ENCODE measurements at regions not wholly inside any gene's neighbourhood (a gene's known extent, or its start where the extent isn't known, plus 50 kb on each side); places are given as distances from the start of the nearest gene placed in this dataset.

DNA sequence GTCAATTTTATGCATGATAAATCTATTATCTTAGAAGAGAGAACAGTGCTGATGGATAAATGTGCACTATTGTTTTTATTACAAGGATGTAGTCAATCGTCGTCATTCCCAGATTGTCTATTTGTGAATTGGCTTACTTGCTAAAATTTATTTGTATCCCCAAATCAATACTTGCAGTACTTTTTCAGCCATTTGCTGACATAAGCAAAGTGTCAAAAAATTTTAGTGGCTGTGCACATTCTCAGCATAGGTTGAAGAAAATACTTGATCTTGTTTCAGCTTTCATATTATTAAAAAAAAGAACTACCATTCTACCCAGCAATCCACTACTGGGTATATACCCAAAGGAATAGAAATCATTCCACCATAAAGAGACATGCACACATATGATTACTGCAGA is 477.9 kb upstream of the CA10 start:
- ChIA-PET CTCF (interaction anchor here (0.6 kb wide), 1 partner anchor 9 kb away, joined by 3 read pairs; no protein-coding TSS in a partner anchor), POLR2A (no interaction called here)
- Histone ChIP-seq H3K9me3 (ENCODE audit: control insufficient read depth, insufficient read depth, low read depth, low read length) (no peaks in the 10 kb centered on the region), H3K4me1 (ENCODE audit: control insufficient read depth, insufficient read depth, low read length) (no peaks in the 10 kb centered on the region), H3K4me3 (ENCODE audit: low read depth, low read length) (no peak overlapping the region), H3K36me3 (ENCODE audit: control insufficient read depth in 2 of 2, insufficient read depth in 1 of 2, low read length in 2 of 2) (no peaks in the 10 kb centered on the region), H3K27ac (ENCODE audit: extremely low read depth, low read depth, low read length) (no peak overlapping the region)
- no peak for TF ChIP-seq ZNF398 (tag by site-specific recombination; IDR thresholded peaks at IDR 0.05)
- no peak for TF ChIP-seq BCL11A (tag by site-specific recombination; IDR thresholded peaks at IDR 0.05; ENCODE audit: low read depth)
- TF ChIP-seq ZNF37A (tag by site-specific recombination; IDR thresholded peaks at IDR 0.05) = no peak
- no peak for TF ChIP-seq ZNF514 (tag by site-specific recombination; IDR thresholded peaks at IDR 0.05)
- TF ChIP-seq ZNF157 (tag by site-specific recombination; IDR thresholded peaks at IDR 0.05) = no peak
- TF ChIP-seq, protein P1, sequence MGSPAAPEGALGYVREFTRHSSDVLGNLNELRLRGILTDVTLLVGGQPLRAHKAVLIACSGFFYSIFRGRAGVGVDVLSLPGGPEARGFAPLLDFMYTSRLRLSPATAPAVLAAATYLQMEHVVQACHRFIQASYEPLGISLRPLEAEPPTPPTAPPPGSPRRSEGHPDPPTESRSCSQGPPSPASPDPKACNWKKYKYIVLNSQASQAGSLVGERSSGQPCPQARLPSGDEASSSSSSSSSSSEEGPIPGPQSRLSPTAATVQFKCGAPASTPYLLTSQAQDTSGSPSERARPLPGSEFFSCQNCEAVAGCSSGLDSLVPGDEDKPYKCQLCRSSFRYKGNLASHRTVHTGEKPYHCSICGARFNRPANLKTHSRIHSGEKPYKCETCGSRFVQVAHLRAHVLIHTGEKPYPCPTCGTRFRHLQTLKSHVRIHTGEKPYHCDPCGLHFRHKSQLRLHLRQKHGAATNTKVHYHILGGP (tag by site-specific recombination; IDR thresholded peaks at IDR 0.05) = no peak
- TF ChIP-seq ZNF548 (tag by site-specific recombination; IDR thresholded peaks at IDR 0.05) = no peak
- TF ChIP-seq, protein P2, sequence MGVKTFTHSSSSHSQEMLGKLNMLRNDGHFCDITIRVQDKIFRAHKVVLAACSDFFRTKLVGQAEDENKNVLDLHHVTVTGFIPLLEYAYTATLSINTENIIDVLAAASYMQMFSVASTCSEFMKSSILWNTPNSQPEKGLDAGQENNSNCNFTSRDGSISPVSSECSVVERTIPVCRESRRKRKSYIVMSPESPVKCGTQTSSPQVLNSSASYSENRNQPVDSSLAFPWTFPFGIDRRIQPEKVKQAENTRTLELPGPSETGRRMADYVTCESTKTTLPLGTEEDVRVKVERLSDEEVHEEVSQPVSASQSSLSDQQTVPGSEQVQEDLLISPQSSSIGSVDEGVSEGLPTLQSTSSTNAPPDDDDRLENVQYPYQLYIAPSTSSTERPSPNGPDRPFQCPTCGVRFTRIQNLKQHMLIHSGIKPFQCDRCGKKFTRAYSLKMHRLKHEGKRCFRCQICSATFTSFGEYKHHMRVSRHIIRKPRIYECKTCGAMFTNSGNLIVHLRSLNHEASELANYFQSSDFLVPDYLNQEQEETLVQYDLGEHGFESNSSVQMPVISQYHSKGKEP (tag by site-specific recombination; IDR thresholded peaks at IDR 0.05) = no peak
- TF ChIP-seq PATZ1 (tag by site-specific recombination; IDR thresholded peaks at IDR 0.05) = no peak

DNA sequence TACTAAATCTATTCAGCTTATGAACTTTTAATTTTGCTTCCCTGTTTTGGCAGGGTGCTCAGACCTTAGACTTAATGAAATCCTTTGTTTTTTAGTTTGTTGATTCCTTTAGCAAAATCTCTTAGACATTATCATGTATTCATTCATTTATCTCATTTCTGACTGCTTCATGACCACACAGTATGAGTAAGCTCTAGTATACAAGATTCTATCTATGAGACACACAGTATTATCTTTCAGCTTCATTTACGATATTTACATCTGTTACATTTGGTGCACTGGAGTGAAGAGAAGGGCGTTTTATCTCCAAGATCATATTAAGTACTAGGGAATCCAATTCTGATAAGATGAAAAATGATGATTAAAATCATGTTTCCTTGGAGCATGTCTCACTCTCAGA is 448.1 kb upstream of the CA10 start:
- Histone ChIP-seq H3K36me3 (ENCODE audit: control insufficient read depth in 2 of 2, insufficient read depth in 1 of 2, low read length in 2 of 2) (no peaks in the 10 kb centered on the region), H3K9me3 (ENCODE audit: control insufficient read depth, insufficient read depth, low read depth, low read length) (no peaks in the 10 kb centered on the region), H3K4me1 (ENCODE audit: control insufficient read depth, insufficient read depth, low read length) (no peaks in the 10 kb centered on the region), H3K27ac (ENCODE audit: extremely low read depth, low read depth, low read length) (no peak overlapping the region), H3K4me3 (ENCODE audit: low read depth, low read length) (no peak overlapping the region)
- ChIA-PET POLR2A (no interaction called here), CTCF (interaction anchor here (0.8 kb wide), 1 partner anchor 854 kb away, joined by 4 read pairs; no protein-coding TSS in a partner anchor)
- TF ChIP-seq ZNF571 (tag by site-specific recombination; IDR thresholded peaks at IDR 0.05) (no peak), ZNF626 (tag by site-specific recombination; IDR thresholded peaks at IDR 0.05) (no peak), ZBTB20 (tag by site-specific recombination; IDR thresholded peaks at IDR 0.05) (no peak), ZNF670 (tag by site-specific recombination; IDR thresholded peaks at IDR 0.05; ENCODE audit: low read depth) (no peak), KLF16 (tag by site-specific recombination; IDR thresholded peaks at IDR 0.05) (no peak), ZNF658 (tag by site-specific recombination; IDR thresholded peaks at IDR 0.05) (no peak), ZNF274 (IDR thresholded peaks at IDR 0.05; ENCODE audit: low read length) (no peak), ZNF274 (tag by site-specific recombination; IDR thresholded peaks at IDR 0.05; ENCODE audit: borderline replicate concordance) (no peak), ZNF133 (tag by site-specific recombination; IDR thresholded peaks at IDR 0.05) (no peak), MZF1 (tag by site-specific recombination; IDR thresholded peaks at IDR 0.05; ENCODE audit: borderline replicate concordance) (no peak), ZNF335 (tag by site-specific recombination; conservative IDR thresholded peaks at IDR 0.05) (no peak), SP2 (tag by site-specific recombination; IDR thresholded peaks at IDR 0.05) (no peak), ZNF624 (tag by site-specific recombination; IDR thresholded peaks at IDR 0.05) (no peak)
- TF ChIP-seq, protein P1 (tag by site-specific recombination; IDR thresholded peaks at IDR 0.05) = no peak
- TF ChIP-seq, protein P3, sequence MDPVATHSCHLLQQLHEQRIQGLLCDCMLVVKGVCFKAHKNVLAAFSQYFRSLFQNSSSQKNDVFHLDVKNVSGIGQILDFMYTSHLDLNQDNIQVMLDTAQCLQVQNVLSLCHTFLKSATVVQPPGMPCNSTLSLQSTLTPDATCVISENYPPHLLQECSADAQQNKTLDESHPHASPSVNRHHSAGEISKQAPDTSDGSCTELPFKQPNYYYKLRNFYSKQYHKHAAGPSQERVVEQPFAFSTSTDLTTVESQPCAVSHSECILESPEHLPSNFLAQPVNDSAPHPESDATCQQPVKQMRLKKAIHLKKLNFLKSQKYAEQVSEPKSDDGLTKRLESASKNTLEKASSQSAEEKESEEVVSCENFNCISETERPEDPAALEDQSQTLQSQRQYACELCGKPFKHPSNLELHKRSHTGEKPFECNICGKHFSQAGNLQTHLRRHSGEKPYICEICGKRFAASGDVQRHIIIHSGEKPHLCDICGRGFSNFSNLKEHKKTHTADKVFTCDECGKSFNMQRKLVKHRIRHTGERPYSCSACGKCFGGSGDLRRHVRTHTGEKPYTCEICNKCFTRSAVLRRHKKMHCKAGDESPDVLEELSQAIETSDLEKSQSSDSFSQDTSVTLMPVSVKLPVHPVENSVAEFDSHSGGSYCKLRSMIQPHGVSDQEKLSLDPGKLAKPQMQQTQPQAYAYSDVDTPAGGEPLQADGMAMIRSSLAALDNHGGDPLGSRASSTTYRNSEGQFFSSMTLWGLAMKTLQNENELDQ (tag by site-specific recombination; IDR thresholded peaks at IDR 0.05; ENCODE audit: low read depth) = no peak
- TF ChIP-seq, protein P4, sequence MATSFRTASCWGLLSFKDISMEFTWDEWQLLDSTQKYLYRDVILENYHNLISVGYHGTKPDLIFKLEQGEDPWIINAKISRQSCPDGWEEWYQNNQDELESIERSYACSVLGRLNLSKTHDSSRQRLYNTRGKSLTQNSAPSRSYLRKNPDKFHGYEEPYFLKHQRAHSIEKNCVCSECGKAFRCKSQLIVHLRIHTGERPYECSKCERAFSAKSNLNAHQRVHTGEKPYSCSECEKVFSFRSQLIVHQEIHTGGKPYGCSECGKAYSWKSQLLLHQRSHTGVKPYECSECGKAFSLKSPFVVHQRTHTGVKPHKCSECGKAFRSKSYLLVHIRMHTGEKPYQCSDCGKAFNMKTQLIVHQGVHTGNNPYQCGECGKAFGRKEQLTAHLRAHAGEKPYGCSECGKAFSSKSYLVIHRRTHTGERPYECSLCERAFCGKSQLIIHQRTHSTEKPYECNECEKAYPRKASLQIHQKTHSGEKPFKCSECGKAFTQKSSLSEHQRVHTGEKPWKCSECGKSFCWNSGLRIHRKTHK (tag by site-specific recombination; IDR thresholded peaks at IDR 0.05) = no peak
